Choroid plexus epithelial cell (primary cell): ENCODE measurements at regions not wholly inside any gene's neighbourhood (a gene's known extent, or its start where the extent isn't known, plus 50 kb on each side); places are given as distances from the start of the nearest gene placed in this dataset.

Experiments used
- DNase-seq: peaks from one replicate; pipeline ENCODE4 v3.0.0-alpha.2; 2010; ENCODE audit warnings: low read depth
- H3K4me3 ChIP-seq: 2 replicates; pipeline ENCODE4 v1.5.1; 2011; ENCODE audit warnings: low read depth, mild to moderate bottlenecking, control low read depth, low read length, moderate library complexity
- TF ChIP-seq, protein P1 (sequence below): conservative IDR thresholded peaks from 2 replicates; pipeline ENCODE4 v1.5.1; 2011; ENCODE audit warnings: low read depth, mild to moderate bottlenecking, control low read depth, inconsistent platforms, low read length, moderate library complexity

GRCh38 chr5:73238873-73239272 is 65.9 kb downstream of the TMEM174 start:
- H3K4me3 ChIP-seq = no peak overlapping the region
- DNase-seq = no peak
- TF ChIP-seq, protein P1, sequence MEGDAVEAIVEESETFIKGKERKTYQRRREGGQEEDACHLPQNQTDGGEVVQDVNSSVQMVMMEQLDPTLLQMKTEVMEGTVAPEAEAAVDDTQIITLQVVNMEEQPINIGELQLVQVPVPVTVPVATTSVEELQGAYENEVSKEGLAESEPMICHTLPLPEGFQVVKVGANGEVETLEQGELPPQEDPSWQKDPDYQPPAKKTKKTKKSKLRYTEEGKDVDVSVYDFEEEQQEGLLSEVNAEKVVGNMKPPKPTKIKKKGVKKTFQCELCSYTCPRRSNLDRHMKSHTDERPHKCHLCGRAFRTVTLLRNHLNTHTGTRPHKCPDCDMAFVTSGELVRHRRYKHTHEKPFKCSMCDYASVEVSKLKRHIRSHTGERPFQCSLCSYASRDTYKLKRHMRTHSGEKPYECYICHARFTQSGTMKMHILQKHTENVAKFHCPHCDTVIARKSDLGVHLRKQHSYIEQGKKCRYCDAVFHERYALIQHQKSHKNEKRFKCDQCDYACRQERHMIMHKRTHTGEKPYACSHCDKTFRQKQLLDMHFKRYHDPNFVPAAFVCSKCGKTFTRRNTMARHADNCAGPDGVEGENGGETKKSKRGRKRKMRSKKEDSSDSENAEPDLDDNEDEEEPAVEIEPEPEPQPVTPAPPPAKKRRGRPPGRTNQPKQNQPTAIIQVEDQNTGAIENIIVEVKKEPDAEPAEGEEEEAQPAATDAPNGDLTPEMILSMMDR = no peak

DNA sequence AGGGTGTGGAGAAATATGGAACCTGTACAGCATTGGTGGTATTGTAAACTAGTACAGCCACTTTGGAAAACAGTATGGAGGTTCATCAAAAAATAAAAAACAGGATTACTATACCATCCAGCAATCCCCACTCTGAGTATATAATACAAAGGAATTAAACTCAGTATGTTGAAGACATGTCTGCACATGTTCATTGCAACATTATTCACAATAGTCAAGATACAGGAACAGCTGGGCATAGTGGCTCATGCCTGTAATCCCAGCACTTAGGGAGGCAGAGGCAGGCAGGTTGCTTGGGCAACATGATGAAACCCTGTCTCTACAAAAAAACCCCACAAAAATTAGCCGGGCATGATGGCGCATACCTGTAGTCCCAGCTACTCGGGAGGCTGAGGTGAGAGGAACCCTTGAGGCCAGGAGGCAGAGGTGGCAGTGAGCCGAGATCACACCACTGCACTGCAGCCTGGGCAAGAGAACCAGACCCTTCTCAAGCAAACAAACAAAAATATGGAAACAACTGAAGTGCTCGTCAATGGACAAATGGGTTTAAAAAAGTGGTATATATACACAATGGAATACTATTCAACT is 63.6 kb downstream of the TMEM174 start:
- H3K4me3 ChIP-seq = no peak overlapping the region
- TF ChIP-seq, protein P1 = no peak
- no peak for DNase-seq

DNA sequence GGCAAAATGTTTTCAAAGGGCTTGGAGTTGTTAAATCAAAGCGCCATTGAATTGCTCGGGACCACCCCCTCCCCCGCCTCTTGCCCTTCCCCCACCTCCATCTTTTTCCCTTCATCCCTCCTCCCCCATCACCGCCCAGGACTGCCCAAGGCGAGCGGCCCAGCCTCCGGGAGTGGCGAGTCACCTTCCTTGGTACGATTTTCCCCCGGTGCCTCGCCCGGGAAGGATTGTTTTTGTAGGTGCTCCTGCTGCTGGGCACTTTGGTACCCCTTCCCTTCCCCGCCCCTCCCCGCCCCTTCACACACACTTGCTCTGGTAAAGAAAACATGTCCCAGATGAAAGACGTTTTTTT is 61.2 kb downstream of the TMEM174 start:
- no peak for DNase-seq
- H3K4me3 ChIP-seq = peak overlapping the region; percentile 53
- TF ChIP-seq, protein P1 = no peak

- TF ChIP-seq, protein P1 = peak; percentile 37
- DNase-seq = peak; percentile 22
- peak overlapping the region; percentile 53 for H3K4me3 ChIP-seq
Measured at GRCh38 chr5:73233461-73234203, 60.6 kb downstream of the TMEM174 start.

GRCh38 chr5:73233053-73233460 is 60.1 kb downstream of the TMEM174 start:
- DNase-seq = no peak
- TF ChIP-seq, protein P1 = no peak
- H3K4me3 ChIP-seq = no peak overlapping the region

GRCh38 chr5:73232266-73233041 is 59.5 kb downstream of the TMEM174 start:
- no peak for DNase-seq
- no peak overlapping the region for H3K4me3 ChIP-seq
- TF ChIP-seq, protein P1 = no peak
